SK-N-SH (cell line): ENCODE measurements at regions not wholly inside any gene's neighbourhood (a gene's known extent, or its start where the extent isn't known, plus 50 kb on each side); places are given as distances from the start of the nearest gene placed in this dataset.
"Not testable (repeated sequence)": the region's sequence is repeated elsewhere in the genome, so short reads cannot be mapped to it uniquely, and the experiment has no call there.

Source experiments
- CTCF ChIA-PET: fragments of 300-600, 350-600 bp; formaldehyde crosslinking; extraction: SDS; loops from one replicate; lab custom pipeline; 2021; lab: Yijun Ruan, JAX
- POLR2A ChIA-PET: fragments of 350-600 bp; sonication (Branson Sonifier 250); formaldehyde crosslinking; extraction: SDS; loops from one replicate; lab custom pipeline; 2020; ENCODE audit warnings: antibody characterized with exemption, inconsistent platforms; lab: Yijun Ruan, JAX
- DNase-seq: peaks from one replicate; pipeline ENCODE4 v3.0.0; 2012
- H2AFZ ChIP-seq: fragments of 200-600 bp; sonication (generic); 2 replicates; pipeline ENCODE4 v1.8.1; 2016; ENCODE audit warnings: antibody characterized with exemption, mild to moderate bottlenecking, low read depth
- H3F3A ChIP-seq: fragments of 200-600 bp; sonication (generic); replicated peaks from 2 replicates; pipeline ENCODE3; 2016; ENCODE audit warnings: antibody characterized with exemption, mild to moderate bottlenecking; ENCODE audit not compliant: insufficient read depth
- H3K27ac ChIP-seq, 2 experiments: fragments of 200-500 bp in 1 of 2; fragments of 200-600 bp in 1 of 2; sonication (Bioruptor generic) in 1 of 2; sonication (generic), shearing (Covaris generic) in 1 of 2; 2 replicates each; pipeline versions ENCODE4 v1.5.1 to v1.6.1; 2014 to 2016; ENCODE audit warnings: low read depth in 2 of 2, inconsistent platforms in 1 of 2, low read length in 1 of 2, mild to moderate bottlenecking in 1 of 2, mixed read lengths in 1 of 2
- H3K27me3 ChIP-seq: fragments of 200-600 bp; sonication (generic), shearing (Covaris generic); 2 replicates; pipeline ENCODE4 v1.6.1; 2016; ENCODE audit warnings: mixed run types; ENCODE audit not compliant: insufficient read depth
- H3K36me3 ChIP-seq, 2 experiments: fragments of 200-500 bp in 1 of 2; fragments of 200-600 bp in 1 of 2; sonication (Bioruptor generic) in 1 of 2; sonication (generic) in 1 of 2; replicated peaks in 1 of 2; 2 replicates each; pipeline versions ENCODE3 to v1.5.1; 2014 to 2016; ENCODE audit warnings: low read length in 1 of 2, mild to moderate bottlenecking in 1 of 2; ENCODE audit not compliant: insufficient read depth in 2 of 2, control insufficient read depth in 1 of 2
- H3K4me1 ChIP-seq, 2 experiments: fragments of 200-500 bp in 1 of 2; fragments of 200-600 bp in 1 of 2; sonication (Bioruptor generic) in 1 of 2; sonication (generic), shearing (Covaris generic) in 1 of 2; 2 replicates each; pipeline versions ENCODE4 v1.5.1 to v1.6.1; 2014 to 2016; ENCODE audit warnings: low read depth in 1 of 2, low read length in 1 of 2, mixed run types in 1 of 2; ENCODE audit not compliant: insufficient read depth in 2 of 2, control insufficient read depth in 1 of 2
- H3K4me2 ChIP-seq: fragments of 200-600 bp; sonication (generic), shearing (Covaris generic); 2 replicates; pipeline ENCODE4 v1.6.1; 2017; ENCODE audit warnings: mixed run types
- H3K4me3 ChIP-seq, 2 experiments: fragments of 200-500 bp in 1 of 2; fragments of 200-600 bp in 1 of 2; sonication (Bioruptor generic) in 1 of 2; sonication (generic), shearing (Covaris generic) in 1 of 2; 2 replicates each; pipeline versions ENCODE4 v1.5.1 to v1.8.1; 2014 to 2016; ENCODE audit warnings: low read depth in 2 of 2, inconsistent platforms in 1 of 2, low read length in 1 of 2, mild to moderate bottlenecking in 1 of 2, mixed read lengths in 1 of 2, moderate library complexity in 1 of 2
- H3K79me2 ChIP-seq: fragments of 200-600 bp; sonication (generic); 2 replicates; pipeline ENCODE4 v1.8.1; 2017; ENCODE audit warnings: mild to moderate bottlenecking; ENCODE audit not compliant: insufficient read depth
- H3K9ac ChIP-seq: fragments of 200-600 bp; sonication (generic); 2 replicates; pipeline ENCODE4 v1.6.1; 2017; ENCODE audit warnings: mixed run types
- H3K9me2 ChIP-seq: fragments of 200-600 bp; sonication (generic); 2 replicates; pipeline ENCODE4 v1.6.1; 2017; ENCODE audit warnings: mixed run types
- H3K9me3 ChIP-seq: fragments of 200-600 bp; sonication (generic); 2 replicates; pipeline ENCODE4 v1.6.1; 2017; ENCODE audit warnings: mixed run types, mild to moderate bottlenecking, moderate library complexity
- H4K20me1 ChIP-seq: fragments of 200-600 bp; sonication (generic); 2 replicates; pipeline ENCODE4 v1.6.1; 2017; ENCODE audit warnings: mild to moderate bottlenecking, mixed run types; ENCODE audit not compliant: insufficient read depth
- ELF1 ChIP-seq: IDR thresholded peaks from 2 replicates; pipeline ENCODE4 v1.4.0; 2012
- EP300 ChIP-seq, 2 experiments: IDR thresholded peaks; 2 replicates each; pipeline versions ENCODE4 v1.4.0 to v1.6.1; 2012; ENCODE audit warnings: borderline replicate concordance in 1 of 2, low read depth in 1 of 2, low read length in 1 of 2
- EZH2phosphoT487 ChIP-seq: fragments of 200-600 bp; sonication (generic); IDR thresholded peaks from 2 replicates; pipeline ENCODE4 v1.6.1; 2017; ENCODE audit warnings: low read depth, mixed run types, mild to moderate bottlenecking, antibody characterized with exemption, moderate library complexity, borderline replicate concordance
- GABPA ChIP-seq: IDR thresholded peaks from 2 replicates; pipeline ENCODE4 v1.4.0; 2012; ENCODE audit warnings: low read depth, mild to moderate bottlenecking
- GATA2 ChIP-seq: sonication (generic); formaldehyde crosslinking; IDR thresholded peaks from 2 replicates; pipeline ENCODE4 v1.5.0; 2020; ENCODE audit warnings: mild to moderate bottlenecking, missing genetic modification reagents
- JUND ChIP-seq: IDR thresholded peaks from 2 replicates; pipeline ENCODE4 v1.4.0; 2012
- MEF2A ChIP-seq: IDR thresholded peaks from 2 replicates; pipeline ENCODE4 v1.4.0; 2012; ENCODE audit warnings: low read depth, borderline replicate concordance
- MXI1 ChIP-seq: IDR thresholded peaks from 2 replicates; pipeline ENCODE4 v1.6.1; 2012; ENCODE audit warnings: mild to moderate bottlenecking, low read depth, low read length, improper control_type of control experiment
- REST ChIP-seq: IDR thresholded peaks from 2 replicates; pipeline ENCODE4 v1.6.1; 2012; ENCODE audit warnings: mild to moderate bottlenecking, low read depth, low read length, moderate library complexity
- SIN3A ChIP-seq: IDR thresholded peaks from 2 replicates; pipeline ENCODE4 v1.6.1; 2012; ENCODE audit warnings: low read depth, mild to moderate bottlenecking, low read length, moderate library complexity, borderline replicate concordance
- TAF1 ChIP-seq: IDR thresholded peaks from 2 replicates; pipeline ENCODE4 v1.6.1; 2012; ENCODE audit warnings: low read depth, mild to moderate bottlenecking, low read length, moderate library complexity, borderline replicate concordance
- TEAD4 ChIP-seq: IDR thresholded peaks from 2 replicates; pipeline ENCODE4 v1.4.0; 2012; ENCODE audit warnings: mild to moderate bottlenecking, borderline replicate concordance; ENCODE audit not compliant: insufficient read depth
- YY1 ChIP-seq: IDR thresholded peaks from 2 replicates; pipeline ENCODE4 v1.4.0; 2012; ENCODE audit warnings: low read depth, mild to moderate bottlenecking
- WGBS: methylation state at CpG from one replicate; pipeline ENCODE4 v1.1.6; 2017; ENCODE audit warnings: low lambda C conversion rate; 5-methylcytosine and 5-hydroxymethylcytosine counted together

GRCh38 chr10:42336593-42337337 is 301.6 kb downstream of the ZNF33B start:
- POLR2A ChIA-PET, H3K9me2 ChIP-seq, H3K27me3 ChIP-seq, H3K79me2 ChIP-seq, H3K27ac ChIP-seq, H3K9ac ChIP-seq, H3K4me2 ChIP-seq, H3K4me1 ChIP-seq, DNase-seq, CTCF ChIA-PET, H3F3A ChIP-seq, H2AFZ ChIP-seq, H4K20me1 ChIP-seq, H3K4me3 ChIP-seq: not testable (repeated sequence)
- Histone ChIP-seq H3K9me3 (peaks cover 65% of the 10 kb centered on the region), H3K36me3 (peaks cover 0 to 10% of the 10 kb centered on the region in 2 experiments)
- WGBS: 56% methylated on average over 6 of the region's 6 CpGs

DNA sequence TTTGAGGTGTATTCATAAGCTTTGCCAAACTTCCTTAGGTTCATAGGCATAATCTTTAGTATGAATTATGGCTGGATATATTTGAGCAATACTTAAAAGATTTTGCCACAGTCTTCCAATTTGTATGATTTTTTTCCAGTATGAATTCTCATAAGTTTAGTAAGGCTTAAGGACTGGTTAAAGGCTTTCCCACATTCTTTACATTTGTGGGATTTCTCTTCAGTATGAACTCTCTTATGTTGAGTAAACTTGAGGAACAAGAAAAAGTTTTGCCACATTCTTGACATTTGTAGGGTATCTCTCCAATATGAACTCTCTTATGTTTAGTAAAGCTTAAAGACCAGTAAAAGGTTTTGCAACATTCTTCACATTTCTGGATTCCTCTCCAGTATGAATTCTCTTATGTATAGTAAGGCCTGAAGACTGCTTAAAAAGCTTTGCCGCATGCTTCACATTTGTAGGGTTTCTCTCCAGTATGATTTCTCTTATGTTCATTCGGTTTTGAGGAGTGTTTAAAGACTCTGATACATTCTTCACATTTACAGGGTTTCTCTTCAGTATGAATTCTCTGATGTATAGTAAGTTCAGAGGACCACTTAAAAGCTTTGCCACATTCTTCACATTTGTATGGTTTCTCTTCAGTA is 302.6 kb downstream of the ZNF33B start:
- H2AFZ ChIP-seq, CTCF ChIA-PET, H3K9me2 ChIP-seq, H3K4me1 ChIP-seq, H3K4me2 ChIP-seq, DNase-seq, H3K27ac ChIP-seq, H3K79me2 ChIP-seq, H3K27me3 ChIP-seq, H4K20me1 ChIP-seq, H3K9ac ChIP-seq, H3F3A ChIP-seq, POLR2A ChIA-PET, H3K4me3 ChIP-seq: not testable (repeated sequence)
- peaks cover 0 to 14% of the 10 kb centered on the region in 2 experiments for H3K36me3 ChIP-seq
- peaks cover 74% of the 10 kb centered on the region for H3K9me3 ChIP-seq
- 77% methylated on average over 2 of the region's 2 CpGs for WGBS

GRCh38 chr10:42304341-42304740 is 334.0 kb downstream of the ZNF33B start:
- H3K36me3 ChIP-seq: no peaks in the 10 kb centered on the region
- H3K27me3 ChIP-seq: no peaks in the 10 kb centered on the region
- peaks cover 10% of the 10 kb centered on the region; the same call in 1 of the 2 replicates for H3K9me3 ChIP-seq
- no peak overlapping the region for H2AFZ ChIP-seq
- WGBS: 22% methylated on average over 10 of the region's 10 CpGs
- no peak for TF ChIP-seq MEF2A
- no peak for TF ChIP-seq EP300 (IDR thresholded peaks at IDR 0.05; ENCODE audit: borderline replicate concordance in 1 of 2, low read depth in 1 of 2, low read length in 1 of 2)
- TF ChIP-seq YY1: no peak
- no peak for TF ChIP-seq SIN3A
- no peak for TF ChIP-seq EZH2phosphoT487
- no peak for TF ChIP-seq MXI1
- TF ChIP-seq ELF1: no peak
- TF ChIP-seq TEAD4: no peak
- TF ChIP-seq REST: no peak
- no peak for TF ChIP-seq JUND
- TF ChIP-seq TAF1: no peak
- no peak for TF ChIP-seq GABPA
- no peak for TF ChIP-seq GATA2 (CRISPR knock-in tag)
- H3K4me3 ChIP-seq: no peak overlapping the region
- H4K20me1 ChIP-seq: no peaks in the 10 kb centered on the region
- H3K9me2 ChIP-seq: no peaks in the 10 kb centered on the region
- no peak overlapping the region for H3K4me2 ChIP-seq
- H3K4me1 ChIP-seq: no peaks in the 10 kb centered on the region
- no peaks in the 10 kb centered on the region for H3K79me2 ChIP-seq
- no peak for DNase-seq
- no peak overlapping the region for H3K27ac ChIP-seq
- CTCF ChIA-PET: no interaction called here
- no peak overlapping the region for H3K9ac ChIP-seq
- POLR2A ChIA-PET: no interaction called here
- no peaks in the 10 kb centered on the region for H3F3A ChIP-seq

GRCh38 chr10:42281896-42282295 is 356.5 kb downstream of the ZNF33B start:
- H3K27me3 ChIP-seq, H3K27ac ChIP-seq, H2AFZ ChIP-seq, H3K79me2 ChIP-seq, DNase-seq, CTCF ChIA-PET, H3K4me2 ChIP-seq, H3K4me3 ChIP-seq, H3K4me1 ChIP-seq, H3K9me2 ChIP-seq, H3F3A ChIP-seq, H3K9me3 ChIP-seq, H3K36me3 ChIP-seq, POLR2A ChIA-PET, H4K20me1 ChIP-seq, H3K9ac ChIP-seq: not testable (repeated sequence)
- WGBS: 15% methylated on average over 19 of the region's 21 CpGs
